ENCODE measurements at regions not wholly inside any gene's neighbourhood (a gene's known extent, or its start where the extent isn't known, plus 50 kb on each side); places are given as distances from the start of the nearest gene placed in this dataset.

GRCh38 chr9:99350461-99350860, 128.4 kb downstream of the SEC61B start:
- TF ChIP-seq CTCF (IDR thresholded peaks at IDR 0.05) (no peak), EP300 (IDR thresholded peaks at IDR 0.05) (no peak)
